Neuronal stem cell (in vitro differentiated cells): ENCODE measurements at regions not wholly inside any gene's neighbourhood (a gene's known extent, or its start where the extent isn't known, plus 50 kb on each side); places are given as distances from the start of the nearest gene placed in this dataset.

Source experiments
- DNase-seq: peaks from one replicate; pipeline ENCODE4 v3.0.0-alpha.2; 2013; ENCODE audit warnings: low spot score
- H2AFZ ChIP-seq: one replicate; pipeline ENCODE4 v1.6.1; 2013; ENCODE audit warnings: mild to moderate bottlenecking, low read length, inconsistent platforms
- H2AK5ac ChIP-seq: 2 replicates; pipeline ENCODE4 v1.6.1; 2013; ENCODE audit warnings: low read depth, mild to moderate bottlenecking, inconsistent platforms, low read length, moderate library complexity, mixed read lengths
- H2BK120ac ChIP-seq: 2 replicates; pipeline ENCODE4 v1.6.1; 2013; ENCODE audit warnings: low read depth, mild to moderate bottlenecking, inconsistent platforms, low read length, moderate library complexity, mixed read lengths
- H2BK12ac ChIP-seq: one replicate; pipeline ENCODE4 v1.6.1; 2013; ENCODE audit warnings: low read length, inconsistent platforms
- H2BK15ac ChIP-seq: 2 replicates; pipeline ENCODE4 v1.6.1; 2013; ENCODE audit warnings: mild to moderate bottlenecking, low read length, inconsistent platforms, mixed read lengths
- H2BK5ac ChIP-seq: one replicate; pipeline ENCODE4 v1.6.1; 2013; ENCODE audit warnings: inconsistent platforms, mild to moderate bottlenecking, low read length, moderate library complexity
- H3K14ac ChIP-seq: one replicate; pipeline ENCODE4 v1.6.1; 2013; ENCODE audit warnings: low read length, inconsistent platforms
- H3K18ac ChIP-seq: 2 replicates; pipeline ENCODE4 v1.6.1; 2013; ENCODE audit warnings: low read length, inconsistent platforms
- H3K23ac ChIP-seq: 2 replicates; pipeline ENCODE4 v1.6.1; 2013; ENCODE audit warnings: low read depth, mild to moderate bottlenecking, mixed read lengths, low read length, inconsistent platforms; ENCODE audit not compliant: poor library complexity
- H3K27ac ChIP-seq: replicated peaks from 3 replicates; pipeline ENCODE4 v1.5.1; 2013; ENCODE audit warnings: low read length, inconsistent platforms
- H3K27me3 ChIP-seq, 3 experiments: 2 replicates each; pipeline ENCODE4 v1.6.1; 2013; ENCODE audit warnings: low read length in 3 of 3, mild to moderate bottlenecking in 2 of 3, inconsistent platforms in 1 of 3, low read depth in 1 of 3, mixed read lengths in 1 of 3, moderate library complexity in 1 of 3; ENCODE audit not compliant: control insufficient read depth in 3 of 3, insufficient read depth in 3 of 3
- H3K36me3 ChIP-seq, 2 donors: replicated peaks in 1 of 2; 2 replicates each; pipeline ENCODE4 v1.6.1; 2013; ENCODE audit warnings: low read length in 2 of 2; ENCODE audit not compliant: control insufficient read depth in 2 of 2, insufficient read depth in 2 of 2
- H3K4ac ChIP-seq: 2 replicates; pipeline ENCODE4 v1.6.1; 2013; ENCODE audit warnings: inconsistent platforms, mild to moderate bottlenecking, low read length, moderate library complexity
- H3K4me1 ChIP-seq, 2 donors: 1 replicate in 1 of 2; 2 replicates in 1 of 2; pipeline ENCODE4 v1.6.1; 2013; ENCODE audit warnings: low read length in 2 of 2, low read depth in 1 of 2; ENCODE audit not compliant: control insufficient read depth in 2 of 2, insufficient read depth in 1 of 2
- H3K4me2 ChIP-seq: one replicate; pipeline ENCODE4 v1.6.1; 2013; ENCODE audit warnings: mild to moderate bottlenecking, low read length, inconsistent platforms; ENCODE audit not compliant: insufficient read depth, poor library complexity, severe bottlenecking
- H3K4me3 ChIP-seq, 2 donors: 2 replicates each; pipeline ENCODE4 v1.5.1; 2013; ENCODE audit warnings: low read length in 2 of 2, mild to moderate bottlenecking in 2 of 2, inconsistent platforms in 1 of 2, moderate library complexity in 1 of 2
- H3K79me1 ChIP-seq: one replicate; pipeline ENCODE4 v1.6.1; 2013; ENCODE audit warnings: low read depth, mild to moderate bottlenecking, inconsistent platforms, low read length, moderate library complexity
- H3K9ac ChIP-seq: one replicate; pipeline ENCODE4 v1.6.1; 2013; ENCODE audit warnings: mild to moderate bottlenecking, low read depth, low read length, inconsistent platforms; ENCODE audit not compliant: poor library complexity
- H3K9me3 ChIP-seq, 2 donors: replicated peaks in 1 of 2; 2 replicates each; pipeline versions ENCODE3 to v1.6.1; 2013; ENCODE audit warnings: low read length in 2 of 2, mild to moderate bottlenecking in 2 of 2, inconsistent platforms in 1 of 2, low read depth in 1 of 2, mixed read lengths in 1 of 2, moderate library complexity in 1 of 2; ENCODE audit not compliant: control insufficient read depth in 2 of 2, insufficient read depth in 1 of 2
- H4K8ac ChIP-seq: one replicate; pipeline ENCODE4 v1.6.1; 2013; ENCODE audit warnings: low read depth, mild to moderate bottlenecking, inconsistent platforms, low read length, moderate library complexity
- H4K91ac ChIP-seq: one replicate; pipeline ENCODE4 v1.6.1; 2013; ENCODE audit warnings: low read length, low read depth, mild to moderate bottlenecking, inconsistent platforms; ENCODE audit not compliant: poor library complexity
- WGBS, 2 donors: extraction: QIAGEN DNeasy Blood & Tissue Kit; methylation state at CpG; one replicate each; pipeline ENCODE4 v1.1.7; 2013; ENCODE audit warnings: missing lambda C conversion rate in 2 of 2, mixed read lengths in 1 of 2; ENCODE audit not compliant: insufficient read length in 2 of 2, insufficient replicate concordance in 1 of 2; ENCODE audit errors: extremely low coverage in 2 of 2; 5-methylcytosine and 5-hydroxymethylcytosine counted together

GRCh38 chr21:14734191-14734590 lies 188.1 kb upstream of the SAMSN1 start:
- Histone ChIP-seq H3K4me1 (no peaks in the 10 kb centered on the region), H3K18ac (no peak overlapping the region), H3K36me3 (no peaks in the 10 kb centered on the region), H2BK120ac (no peak overlapping the region), H3K4me2 (no peak overlapping the region), H4K8ac (no peak overlapping the region), H2BK12ac (no peak overlapping the region), H3K4ac (no peak overlapping the region), H4K91ac (no peak overlapping the region), H3K4me3 (no peak overlapping the region), H3K27me3 (no peaks in the 10 kb centered on the region), H2AK5ac (no peak overlapping the region), H2BK5ac (no peak overlapping the region), H3K23ac (no peak overlapping the region), H3K79me1 (no peaks in the 10 kb centered on the region), H3K14ac (no peak overlapping the region), H3K9ac (no peak overlapping the region), H2BK15ac (no peak overlapping the region), H3K9me3 (no peaks in the 10 kb centered on the region), H3K27ac (no peak overlapping the region), H2AFZ (no peak overlapping the region)
- no CpG with 5 or more reads among the region's 3 CpGs for WGBS, 2 donors
- no peak for DNase-seq

GRCh38 chr21:14725219-14725618 lies 179.1 kb upstream of the SAMSN1 start:
- H4K8ac ChIP-seq = no peak overlapping the region
- no peak overlapping the region for H2BK120ac ChIP-seq
- DNase-seq = no peak
- H3K9me3 ChIP-seq = no peaks in the 10 kb centered on the region
- H3K23ac ChIP-seq = no peak overlapping the region
- H3K14ac ChIP-seq = no peak overlapping the region
- no peak overlapping the region for H2AFZ ChIP-seq
- H3K4ac ChIP-seq = no peak overlapping the region
- no peak overlapping the region for H3K4me2 ChIP-seq
- H2AK5ac ChIP-seq = no peak overlapping the region
- no peak overlapping the region for H2BK5ac ChIP-seq
- no peak overlapping the region for H2BK12ac ChIP-seq
- H4K91ac ChIP-seq = no peak overlapping the region
- no peak overlapping the region for H3K27ac ChIP-seq
- H3K36me3 ChIP-seq = no peaks in the 10 kb centered on the region
- no peak overlapping the region for H3K4me3 ChIP-seq
- no peak overlapping the region for H2BK15ac ChIP-seq
- H3K27me3 ChIP-seq = no peaks in the 10 kb centered on the region
- H3K18ac ChIP-seq = no peak overlapping the region
- H3K4me1 ChIP-seq = no peaks in the 10 kb centered on the region
- no peak overlapping the region for H3K9ac ChIP-seq
- WGBS, 2 donors = no CpG with 5 or more reads among the region's 4 CpGs
- no peaks in the 10 kb centered on the region for H3K79me1 ChIP-seq

GRCh38 chr21:14722841-14723483 lies 176.8 kb upstream of the SAMSN1 start:
- Histone ChIP-seq H3K14ac (no peak overlapping the region), H3K4me2 (no peak overlapping the region), H3K9me3 (no peaks in the 10 kb centered on the region), H3K36me3 (no peaks in the 10 kb centered on the region), H3K23ac (no peak overlapping the region), H3K4me3 (no peak overlapping the region), H3K4ac (no peak overlapping the region), H3K9ac (no peak overlapping the region), H2BK5ac (no peak overlapping the region), H2BK120ac (no peak overlapping the region), H2BK12ac (no peak overlapping the region), H2AK5ac (no peak overlapping the region), H2AFZ (no peak overlapping the region), H4K91ac (no peak overlapping the region), H2BK15ac (no peak overlapping the region), H3K18ac (no peak overlapping the region), H3K27me3 (no peaks in the 10 kb centered on the region), H3K4me1 (no peaks in the 10 kb centered on the region), H4K8ac (no peak overlapping the region), H3K27ac (no peak overlapping the region), H3K79me1 (no peaks in the 10 kb centered on the region)
- no peak for DNase-seq
- WGBS, 2 donors = no CpG with 5 or more reads among the region's 6 CpGs

GRCh38 chr21:14720237-14720636 lies 174.1 kb upstream of the SAMSN1 start:
- no peak overlapping the region for H2BK120ac ChIP-seq
- no peak overlapping the region for H3K27ac ChIP-seq
- no peak overlapping the region for H3K23ac ChIP-seq
- WGBS, 2 donors = no CpG with 5 or more reads among the region's 4 CpGs
- H3K14ac ChIP-seq = no peak overlapping the region
- H2BK15ac ChIP-seq = no peak overlapping the region
- H3K36me3 ChIP-seq = no peaks in the 10 kb centered on the region
- H3K79me1 ChIP-seq = no peaks in the 10 kb centered on the region
- H3K4ac ChIP-seq = no peak overlapping the region
- no peak overlapping the region for H3K18ac ChIP-seq
- no peak overlapping the region for H3K4me2 ChIP-seq
- H2BK5ac ChIP-seq = no peak overlapping the region
- H2AK5ac ChIP-seq = no peak overlapping the region
- H3K27me3 ChIP-seq = no peaks in the 10 kb centered on the region
- DNase-seq = no peak
- H2AFZ ChIP-seq = no peak overlapping the region
- no peak overlapping the region for H3K9ac ChIP-seq
- H3K9me3 ChIP-seq = no peaks in the 10 kb centered on the region
- H2BK12ac ChIP-seq = no peak overlapping the region
- H4K8ac ChIP-seq = no peak overlapping the region
- H4K91ac ChIP-seq = no peak overlapping the region
- H3K4me1 ChIP-seq = no peaks in the 10 kb centered on the region
- no peak overlapping the region for H3K4me3 ChIP-seq
